Psoas muscle (tissue), 7 donors: ENCODE measurements at regions not wholly inside any gene's neighbourhood (a gene's known extent, or its start where the extent isn't known, plus 50 kb on each side); places are given as distances from the start of the nearest gene placed in this dataset.

ENCODE experiments used
- ATAC-seq, 4 donors: fragments of 200-7000 bp; cut with Tn5 transposase; one replicate each; pipeline ENCODE4 v1.9.1; 2020; ENCODE audit warnings: moderate library complexity in 3 of 4, mild to moderate bottlenecking in 2 of 4
- DNase-seq, 2 donors: peaks; one replicate each; pipeline ENCODE4 v3.0.0-alpha.2; 2020
- H3K27ac ChIP-seq: fragments of 200-600 bp; one replicate; pipeline ENCODE4 v1.8.0; 2022
- H3K27me3 ChIP-seq, 3 donors: fragments of 200-600 bp in 1 of 3; one replicate each; pipeline versions ENCODE4 v1.6.1 to v1.8.0; 2013 to 2022; ENCODE audit warnings: low read length in 2 of 3, mild to moderate bottlenecking in 2 of 3, moderate library complexity in 1 of 3; ENCODE audit not compliant: insufficient read depth in 3 of 3
- H3K36me3 ChIP-seq, 2 donors: fragments of 200-600 bp in 1 of 2; one replicate each; pipeline versions ENCODE4 v1.6.1 to v1.8.0; 2013 to 2022; ENCODE audit warnings: low read depth in 1 of 2, mild to moderate bottlenecking in 1 of 2, moderate library complexity in 1 of 2; ENCODE audit not compliant: insufficient read depth in 1 of 2
- H3K4me1 ChIP-seq: fragments of 200-600 bp; one replicate; pipeline ENCODE4 v1.8.0; 2022
- H3K4me3 ChIP-seq: fragments of 200-600 bp; one replicate; pipeline ENCODE4 v1.8.0; 2022; ENCODE audit warnings: mild to moderate bottlenecking
- H3K9me3 ChIP-seq: fragments of 200-600 bp; one replicate; pipeline ENCODE4 v1.8.0; 2022
- CTCF ChIP-seq: fragments of 200-600 bp; IDR thresholded peaks from one replicate; pipeline ENCODE4 v1.8.0; 2022; ENCODE audit warnings: antibody characterized with exemption
- WGBS, 3 donors: extraction: QIAGEN DNeasy Blood & Tissue Kit; methylation state at CpG; one replicate each; pipeline versions ENCODE4 v1.1.6 to v1.1.7; 2013; 5-methylcytosine and 5-hydroxymethylcytosine counted together
- intact Hi-C, 2 donors: fragments of 100-400 bp; cut with DNase I; formaldehyde crosslinking; loops; one replicate each; pipeline versions ENCODE4 v1.11.0 to v1.14.2; 2022
- donor health status: healthy with polysubstance abuse.
- donor health status: DM: no; HTN: no; CAD: no; lungs with moderate emphysema.
- donor health status: Bipolar disorder and iron deficiency.
- donor health status: healthy.
- donor health status: DM: yes; HTN: yes; CAD: no.
- donor health status: DM: no; HTN: no; CAD: no.
- donor health status: DM: yes; HTN: yes; CAD: no.

DNA sequence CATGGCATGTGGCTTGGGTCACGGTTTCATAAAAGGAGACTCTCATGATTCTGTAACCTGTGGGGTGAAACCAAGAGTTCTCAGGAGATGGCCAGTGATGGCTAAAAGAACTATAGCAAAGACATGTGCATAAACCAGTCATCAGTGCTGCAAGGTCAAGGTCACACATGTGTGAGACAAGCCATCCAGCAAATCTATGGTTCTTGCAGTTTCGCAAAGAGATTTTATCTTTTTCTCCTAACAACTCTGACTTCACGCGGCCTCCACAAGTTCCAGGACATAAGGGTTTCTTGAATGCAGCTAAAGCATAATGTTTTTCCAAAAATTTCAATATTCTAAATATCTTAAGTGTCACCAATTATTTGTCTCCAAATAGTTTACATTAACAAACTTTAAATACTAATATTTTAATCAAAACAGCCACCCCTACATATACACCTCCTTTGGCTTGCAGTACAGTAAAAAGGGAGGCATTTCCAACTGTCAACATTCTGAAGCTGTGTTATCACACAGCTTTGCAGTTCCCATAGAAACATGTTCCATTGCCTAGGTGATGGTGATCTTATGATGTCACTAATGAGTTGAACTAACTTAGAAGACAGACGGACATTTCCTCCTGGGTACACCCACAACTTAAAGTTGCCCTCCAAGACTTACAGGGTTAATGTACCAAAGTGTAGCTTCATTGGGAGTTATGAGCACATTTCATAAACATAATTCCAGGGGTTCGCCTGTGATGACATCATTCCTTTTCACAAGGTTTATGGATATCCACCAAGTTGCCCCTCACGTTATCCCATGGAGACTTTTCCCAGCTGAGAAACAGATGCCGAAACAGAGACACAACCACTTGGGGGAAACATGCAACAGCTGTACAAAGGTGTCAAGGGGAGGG, 250.9 kb upstream of the PDE10A start:
- ATAC-seq (no peak), DNase-seq (no peak)
- H3K27ac ChIP-seq, result no peak overlapping the region
- no peaks in the 10 kb centered on the region for H3K9me3 ChIP-seq
- no peaks in the 10 kb centered on the region for H3K27me3 ChIP-seq
- intact Hi-C loops, result no loop called here
- H3K4me1 ChIP-seq, result no peaks in the 10 kb centered on the region
- H3K4me3 ChIP-seq, result no peak overlapping the region
- no peak for TF ChIP-seq CTCF
- 63 to 73% (median 69%) methylated on average over 8 of the region's 8 CpGs for WGBS, 3 donors
- no peaks in the 10 kb centered on the region for H3K36me3 ChIP-seq

GRCh38 chr6:165910184-165910966, 247.3 kb upstream of the PDE10A start:
- no peak overlapping the region for H3K27ac ChIP-seq
- H3K4me3 ChIP-seq, result no peak overlapping the region
- H3K27me3 ChIP-seq, result peaks cover 0 to 2% (median 0%) of the 10 kb centered on the region in 3 donors
- WGBS, 3 donors, result 72 to 74% (median 72%) methylated on average over 11 of the region's 11 CpGs
- H3K4me1 ChIP-seq, result no peaks in the 10 kb centered on the region
- TF ChIP-seq CTCF, result no peak
- no peaks in the 10 kb centered on the region for H3K36me3 ChIP-seq
- DNase-seq (no peak), ATAC-seq (no peak)
- intact Hi-C loops, result no loop called here
- no peaks in the 10 kb centered on the region for H3K9me3 ChIP-seq

- no peak for DNase-seq
- no peak for ATAC-seq
- no peak overlapping the region for H3K4me3 ChIP-seq
- H3K36me3 ChIP-seq, result no peaks in the 10 kb centered on the region
- intact Hi-C loops, result no loop called here
- H3K27me3 ChIP-seq, result peaks cover 0 to 2% (median 0%) of the 10 kb centered on the region in 3 donors
- TF ChIP-seq CTCF, result no peak
- no peaks in the 10 kb centered on the region for H3K4me1 ChIP-seq
- no peak overlapping the region for H3K27ac ChIP-seq
- WGBS, 3 donors, result 92 to 94% (median 93%) methylated on average over 7 of the region's 7 CpGs
- no peaks in the 10 kb centered on the region for H3K9me3 ChIP-seq
Measured at GRCh38 chr6:165906736-165907135, 243.7 kb upstream of the PDE10A start.

GRCh38 chr6:165905744-165906143, 242.7 kb upstream of the PDE10A start:
- no peaks in the 10 kb centered on the region for H3K4me1 ChIP-seq
- peaks cover 0 to 2% (median 0%) of the 10 kb centered on the region in 3 donors for H3K27me3 ChIP-seq
- ATAC-seq, result no peak
- TF ChIP-seq CTCF, result no peak
- H3K27ac ChIP-seq, result no peak overlapping the region
- H3K9me3 ChIP-seq, result no peaks in the 10 kb centered on the region
- intact Hi-C loops, result no loop called here
- 83 to 91% (median 86%) methylated on average over 1 of the region's 2 CpGs for WGBS, 3 donors
- DNase-seq, result no peak
- no peak overlapping the region for H3K4me3 ChIP-seq
- H3K36me3 ChIP-seq, result no peaks in the 10 kb centered on the region
